ENCODE measurements at regions not wholly inside any gene's neighbourhood (a gene's known extent, or its start where the extent isn't known, plus 50 kb on each side); places are given as distances from the start of the nearest gene placed in this dataset.
"Not testable (repeated sequence)": the region's sequence is repeated elsewhere in the genome, so short reads cannot be mapped to it uniquely, and the experiment has no call there.

GRCh38 chr2:125867908-125868307 lies 788.0 kb upstream of the GYPC start:
- DNase-seq (ENCODE audit: low spot score): no peak

- no peak for DNase-seq (ENCODE audit: low spot score)
These were observed 785.7 kb upstream of the GYPC start for GRCh38 chr2:125870264-125870663.

- DNase-seq (ENCODE audit: low spot score): no peak
These were observed 785.2 kb upstream of the GYPC start for GRCh38 chr2:125870746-125871145.

- no peak for DNase-seq (ENCODE audit: low spot score)
These were observed 781.4 kb upstream of the GYPC start for GRCh38 chr2:125874564-125874963.

GRCh38 chr2:125885340-125885739 lies 770.6 kb upstream of the GYPC start:
- DNase-seq (ENCODE audit: low spot score): no peak

GRCh38 chr2:125886153-125886552 lies 769.8 kb upstream of the GYPC start:
- DNase-seq (ENCODE audit: low spot score): no peak

- DNase-seq (ENCODE audit: low spot score): no peak
These were observed 754.7 kb upstream of the GYPC start for GRCh38 chr2:125901278-125901677.

GRCh38 chr2:125925891-125926546 lies 729.9 kb upstream of the GYPC start:
- no peak for DNase-seq (ENCODE audit: low spot score)

- DNase-seq (ENCODE audit: low spot score): no peak
These were observed 720.4 kb upstream of the GYPC start for GRCh38 chr2:125935559-125935958.

GRCh38 chr2:125942585-125943424 lies 713.2 kb upstream of the GYPC start:
- no peak for DNase-seq (ENCODE audit: low spot score)

- DNase-seq (ENCODE audit: low spot score): no peak
These were observed 696.9 kb upstream of the GYPC start for GRCh38 chr2:125959047-125959446.

- no peak for DNase-seq (ENCODE audit: low spot score)
These were observed 694.2 kb upstream of the GYPC start for GRCh38 chr2:125961739-125962138.

GRCh38 chr2:125979886-125980285 lies 676.1 kb upstream of the GYPC start:
- DNase-seq (ENCODE audit: low spot score): no peak

- DNase-seq (ENCODE audit: low spot score): no peak
These were observed 672.6 kb upstream of the GYPC start for GRCh38 chr2:125983364-125983763.

GRCh38 chr2:126029316-126029715 lies 626.6 kb upstream of the GYPC start:
- no peak for DNase-seq (ENCODE audit: low spot score)

- DNase-seq (ENCODE audit: low spot score): no peak
These were observed 617.1 kb upstream of the GYPC start for GRCh38 chr2:126038861-126039260.

- DNase-seq (ENCODE audit: low spot score): no peak
These were observed 614.4 kb upstream of the GYPC start for GRCh38 chr2:126041391-126042047.

- DNase-seq (ENCODE audit: low spot score): no peak
These were observed 613.9 kb upstream of the GYPC start for GRCh38 chr2:126042089-126042488.

- DNase-seq (ENCODE audit: low spot score): no peak
These were observed 607.2 kb upstream of the GYPC start for GRCh38 chr2:126048719-126049118.

- no peak for DNase-seq (ENCODE audit: low spot score)
These were observed 606.5 kb upstream of the GYPC start for GRCh38 chr2:126049461-126049860.

GRCh38 chr2:126050991-126051736 lies 604.8 kb upstream of the GYPC start:
- DNase-seq (ENCODE audit: low spot score): no peak

GRCh38 chr2:126051737-126052240 lies 604.2 kb upstream of the GYPC start:
- not testable (repeated sequence) for DNase-seq (ENCODE audit: low spot score)
